GM23248 (cell line): ENCODE measurements at regions not wholly inside any gene's neighbourhood (a gene's known extent, or its start where the extent isn't known, plus 50 kb on each side); places are given as distances from the start of the nearest gene placed in this dataset.

Experiments
- DNase-seq: peaks from one replicate; pipeline ENCODE4 v3.0.0-alpha.2; 2015
- H2AFZ ChIP-seq: fragments of 200-600 bp; sonication (generic); 2 replicates; pipeline ENCODE4 v1.6.1; 2016; ENCODE audit warnings: antibody characterized with exemption
- H3F3A ChIP-seq: fragments of 200-600 bp; sonication (generic); 2 replicates; pipeline ENCODE4 v1.6.1; 2016; ENCODE audit warnings: mild to moderate bottlenecking, antibody characterized with exemption, mixed run types; ENCODE audit not compliant: insufficient read depth
- H3K27ac ChIP-seq: fragments of 200-600 bp; sonication (generic); 2 replicates; pipeline ENCODE4 v1.5.1; 2016; ENCODE audit warnings: mild to moderate bottlenecking
- H3K27me3 ChIP-seq: fragments of 200-600 bp; sonication (generic); replicated peaks from 2 replicates; pipeline ENCODE4 v1.6.1; 2016; ENCODE audit warnings: mild to moderate bottlenecking; ENCODE audit not compliant: insufficient read depth
- H3K36me3 ChIP-seq: fragments of 200-600 bp; sonication (generic); 2 replicates; pipeline ENCODE4 v1.6.1; 2016; ENCODE audit warnings: low read depth, mild to moderate bottlenecking
- H3K4me1 ChIP-seq: fragments of 200-600 bp; sonication (generic); 2 replicates; pipeline ENCODE4 v1.6.1; 2016; ENCODE audit warnings: mild to moderate bottlenecking; ENCODE audit not compliant: insufficient read depth
- H3K4me2 ChIP-seq: fragments of 200-600 bp; sonication (generic); one replicate; pipeline ENCODE4 v1.6.1; 2016; ENCODE audit warnings: mild to moderate bottlenecking; ENCODE audit not compliant: unreplicated experiment
- H3K4me3 ChIP-seq: fragments of 200-600 bp; sonication (generic); 2 replicates; pipeline ENCODE4 v1.5.1; 2016; ENCODE audit warnings: mild to moderate bottlenecking
- H3K79me2 ChIP-seq: fragments of 200-600 bp; sonication (generic); 2 replicates; pipeline ENCODE4 v1.6.1; 2016; ENCODE audit warnings: mild to moderate bottlenecking; ENCODE audit not compliant: insufficient read depth
- H3K9ac ChIP-seq: fragments of 200-600 bp; sonication (generic); 2 replicates; pipeline ENCODE4 v1.6.1; 2016; ENCODE audit warnings: mild to moderate bottlenecking
- H3K9me2 ChIP-seq: fragments of 200-600 bp; sonication (generic); 2 replicates; pipeline ENCODE4 v1.6.1; 2016; ENCODE audit warnings: mixed run types, mild to moderate bottlenecking, moderate library complexity; ENCODE audit not compliant: insufficient read depth
- H3K9me3 ChIP-seq: fragments of 200-600 bp; sonication (generic); one replicate; pipeline ENCODE4 v1.6.1; 2017; ENCODE audit warnings: low read depth
- H4K20me1 ChIP-seq: fragments of 200-600 bp; sonication (generic); 2 replicates; pipeline ENCODE4 v1.6.0; 2016; ENCODE audit not compliant: insufficient read depth
- EZH2 ChIP-seq: fragments of 200-600 bp; sonication (generic); IDR thresholded peaks from 2 replicates; pipeline ENCODE4 v1.6.1; 2018; ENCODE audit warnings: antibody characterized with exemption, mild to moderate bottlenecking; ENCODE audit not compliant: insufficient read depth, poor library complexity, severe bottlenecking
- EZH2phosphoT487 ChIP-seq: fragments of 200-600 bp; sonication (generic); IDR thresholded peaks from 2 replicates; pipeline ENCODE4 v1.6.1; 2018; ENCODE audit warnings: antibody characterized with exemption, moderate library complexity, mild to moderate bottlenecking, low read depth; ENCODE audit not compliant: insufficient read depth
- WGBS, 2 experiments: methylation state at CpG; one replicate each; pipeline ENCODE4 v1.1.6; 2015 to 2017; ENCODE audit warnings: low lambda C conversion rate in 2 of 2, low coverage in 1 of 2; ENCODE audit errors: missing lambda C conversion rate in 2 of 2; 5-methylcytosine and 5-hydroxymethylcytosine counted together
- in situ Hi-C: fragments of 300-500 bp; cut with MboI; formaldehyde crosslinking; loops from 2 replicates; pipeline ENCODE4 v1.15.0; 2020

GRCh38 chr3:5442106-5442785, 254.7 kb downstream of the EDEM1 start:
- Histone ChIP-seq H3K4me1 (no peaks in the 10 kb centered on the region), H4K20me1 (no peaks in the 10 kb centered on the region), H3K9ac (no peak overlapping the region), H3K9me3 (no peaks in the 10 kb centered on the region), H3K4me2 (no peak overlapping the region), H3K27me3 (no peaks in the 10 kb centered on the region), H3K36me3 (no peaks in the 10 kb centered on the region), H3K9me2 (no peaks in the 10 kb centered on the region), H3K27ac (no peak overlapping the region), H2AFZ (no peak overlapping the region), H3F3A (no peaks in the 10 kb centered on the region), H3K4me3 (no peak overlapping the region), H3K79me2 (no peaks in the 10 kb centered on the region)
- 16 to 27% methylated on average over 4 of the region's 4 CpGs for WGBS, 2 experiments
- no peak for TF ChIP-seq EZH2
- TF ChIP-seq EZH2phosphoT487, result no peak
- in situ Hi-C loops, result no loop called here
- no peak for DNase-seq

- Histone ChIP-seq H2AFZ (no peak overlapping the region), H4K20me1 (no peaks in the 10 kb centered on the region), H3K27ac (no peak overlapping the region), H3K9me2 (no peaks in the 10 kb centered on the region), H3K4me1 (no peaks in the 10 kb centered on the region), H3K79me2 (no peaks in the 10 kb centered on the region), H3K27me3 (no peaks in the 10 kb centered on the region), H3K9me3 (no peaks in the 10 kb centered on the region), H3K9ac (no peak overlapping the region), H3K4me2 (no peak overlapping the region), H3K4me3 (no peak overlapping the region), H3K36me3 (no peaks in the 10 kb centered on the region), H3F3A (no peaks in the 10 kb centered on the region)
- TF ChIP-seq EZH2phosphoT487 (no peak), EZH2 (no peak)
- no peak for DNase-seq
- in situ Hi-C loops, result no loop called here
Observed at GRCh38 chr3:5442786-5443138, 255.3 kb downstream of the EDEM1 start.

GRCh38 chr3:5444253-5444652, 256.7 kb downstream of the EDEM1 start:
- no peaks in the 10 kb centered on the region for H3K36me3 ChIP-seq
- H2AFZ ChIP-seq, result no peak overlapping the region
- in situ Hi-C loops, result no loop called here
- no peak overlapping the region for H3K9ac ChIP-seq
- no peak for DNase-seq
- H3K4me1 ChIP-seq, result no peaks in the 10 kb centered on the region
- no peak overlapping the region for H3K27ac ChIP-seq
- no peaks in the 10 kb centered on the region for H3F3A ChIP-seq
- H3K27me3 ChIP-seq, result no peaks in the 10 kb centered on the region
- H3K9me3 ChIP-seq, result no peaks in the 10 kb centered on the region
- WGBS, 2 experiments, result 6 to 9% methylated on average over 2 of the region's 2 CpGs
- no peak overlapping the region for H3K4me3 ChIP-seq
- no peaks in the 10 kb centered on the region for H3K9me2 ChIP-seq
- H4K20me1 ChIP-seq, result no peaks in the 10 kb centered on the region
- TF ChIP-seq EZH2, result no peak
- TF ChIP-seq EZH2phosphoT487, result no peak
- no peak overlapping the region for H3K4me2 ChIP-seq
- H3K79me2 ChIP-seq, result no peaks in the 10 kb centered on the region

- no peaks in the 10 kb centered on the region for H3F3A ChIP-seq
- no peaks in the 10 kb centered on the region for H3K9me3 ChIP-seq
- H3K4me2 ChIP-seq, result no peak overlapping the region
- no peaks in the 10 kb centered on the region for H3K79me2 ChIP-seq
- no peak overlapping the region for H2AFZ ChIP-seq
- 18 to 25% methylated on average over 5 of the region's 5 CpGs for WGBS, 2 experiments
- H3K27me3 ChIP-seq, result no peaks in the 10 kb centered on the region
- no peak for DNase-seq
- no peak for TF ChIP-seq EZH2phosphoT487
- no peak for TF ChIP-seq EZH2
- no peaks in the 10 kb centered on the region for H3K36me3 ChIP-seq
- in situ Hi-C loops, result no loop called here
- no peak overlapping the region for H3K27ac ChIP-seq
- no peak overlapping the region for H3K9ac ChIP-seq
- H4K20me1 ChIP-seq, result no peaks in the 10 kb centered on the region
- H3K4me1 ChIP-seq, result no peaks in the 10 kb centered on the region
- H3K9me2 ChIP-seq, result no peaks in the 10 kb centered on the region
- no peak overlapping the region for H3K4me3 ChIP-seq
Observed at GRCh38 chr3:5445676-5446201, 258.2 kb downstream of the EDEM1 start.

GRCh38 chr3:5448246-5448645, 260.7 kb downstream of the EDEM1 start:
- DNase-seq, result no peak
- no peak overlapping the region for H2AFZ ChIP-seq
- no peaks in the 10 kb centered on the region for H3K36me3 ChIP-seq
- H3K9me3 ChIP-seq, result no peaks in the 10 kb centered on the region
- no peak overlapping the region for H3K4me2 ChIP-seq
- TF ChIP-seq EZH2phosphoT487 (no peak), EZH2 (no peak)
- H3K27ac ChIP-seq, result no peak overlapping the region
- in situ Hi-C loops, result no loop called here
- no peaks in the 10 kb centered on the region for H3K27me3 ChIP-seq
- H3K4me1 ChIP-seq, result no peaks in the 10 kb centered on the region
- H3K79me2 ChIP-seq, result no peaks in the 10 kb centered on the region
- H4K20me1 ChIP-seq, result no peaks in the 10 kb centered on the region
- WGBS, 2 experiments, result 9 to 13% methylated on average over 5 of the region's 5 CpGs
- H3K4me3 ChIP-seq, result no peak overlapping the region
- no peak overlapping the region for H3K9ac ChIP-seq
- no peaks in the 10 kb centered on the region for H3F3A ChIP-seq
- H3K9me2 ChIP-seq, result no peaks in the 10 kb centered on the region
